ENCODE measurements at regions not wholly inside any gene's neighbourhood (a gene's known extent, or its start where the extent isn't known, plus 50 kb on each side); places are given as distances from the start of the nearest gene placed in this dataset.
"Not testable (repeated sequence)": the region's sequence is repeated elsewhere in the genome, so short reads cannot be mapped to it uniquely, and the experiment has no call there.

- CTCF ChIA-PET; BruUV-seq (replicated peaks); H3K4me1 ChIP-seq (ENCODE audit: insufficient read depth, low read length, poor library complexity, severe bottlenecking): not testable (repeated sequence)
These were observed 54.8 kb upstream of the FAM90A1 start for GRCh38 chr12:8282181-8282580.

GRCh38 chr12:8285681-8286080, 58.3 kb upstream of the FAM90A1 start:
- H3K4me1 ChIP-seq (ENCODE audit: insufficient read depth, low read length, poor library complexity, severe bottlenecking); H3K9me3 ChIP-seq (ENCODE audit: low read depth, low read length, poor library complexity, severe bottlenecking); DNase-seq (ENCODE audit: low spot score); H3K36me3 ChIP-seq (ENCODE audit: insufficient read depth, low read length, poor library complexity, severe bottlenecking); BruUV-seq (replicated peaks); H3K27me3 ChIP-seq (replicated peaks; ENCODE audit: insufficient read depth, low read depth, low read length, poor library complexity); H3K4me3 ChIP-seq (ENCODE audit: low read depth, low read length, poor library complexity, severe bottlenecking); CTCF ChIA-PET; H3K27ac ChIP-seq (ENCODE audit: low read depth, low read length, poor library complexity, severe bottlenecking); POLR2A ChIA-PET (ENCODE audit: low non-redundant PET); intact Hi-C loops (cut with micrococcal nuclease; ENCODE audit: unreplicated experiment): not testable (repeated sequence)

More at GRCh38 chr12:8282181-8282580, 54.8 kb upstream of the FAM90A1 start:
- H3K36me3 ChIP-seq (ENCODE audit: insufficient read depth, low read length, poor library complexity, severe bottlenecking); H3K27ac ChIP-seq (ENCODE audit: low read depth, low read length, poor library complexity, severe bottlenecking); H3K4me3 ChIP-seq (ENCODE audit: low read depth, low read length, poor library complexity, severe bottlenecking); H3K27me3 ChIP-seq (replicated peaks; ENCODE audit: insufficient read depth, low read depth, low read length, poor library complexity); H3K9me3 ChIP-seq (ENCODE audit: low read depth, low read length, poor library complexity, severe bottlenecking); POLR2A ChIA-PET (ENCODE audit: low non-redundant PET); intact Hi-C loops (cut with micrococcal nuclease; ENCODE audit: unreplicated experiment); DNase-seq (ENCODE audit: low spot score): not testable (repeated sequence)

GRCh38 chr12:8291764-8292163, 64.3 kb upstream of the FAM90A1 start:
- BruUV-seq (replicated peaks); H3K4me3 ChIP-seq (ENCODE audit: low read depth, low read length, poor library complexity, severe bottlenecking); H3K9me3 ChIP-seq (ENCODE audit: low read depth, low read length, poor library complexity, severe bottlenecking); CTCF ChIA-PET; DNase-seq (ENCODE audit: low spot score); POLR2A ChIA-PET (ENCODE audit: low non-redundant PET); intact Hi-C loops (cut with micrococcal nuclease; ENCODE audit: unreplicated experiment); H3K27me3 ChIP-seq (replicated peaks; ENCODE audit: insufficient read depth, low read depth, low read length, poor library complexity); H3K27ac ChIP-seq (ENCODE audit: low read depth, low read length, poor library complexity, severe bottlenecking); H3K36me3 ChIP-seq (ENCODE audit: insufficient read depth, low read length, poor library complexity, severe bottlenecking); H3K4me1 ChIP-seq (ENCODE audit: insufficient read depth, low read length, poor library complexity, severe bottlenecking): not testable (repeated sequence)

GRCh38 chr12:8294662-8295061, 67.2 kb upstream of the FAM90A1 start:
- BruUV-seq (replicated peaks); H3K36me3 ChIP-seq (ENCODE audit: insufficient read depth, low read length, poor library complexity, severe bottlenecking); DNase-seq (ENCODE audit: low spot score); H3K27me3 ChIP-seq (replicated peaks; ENCODE audit: insufficient read depth, low read depth, low read length, poor library complexity); H3K4me1 ChIP-seq (ENCODE audit: insufficient read depth, low read length, poor library complexity, severe bottlenecking); H3K27ac ChIP-seq (ENCODE audit: low read depth, low read length, poor library complexity, severe bottlenecking); CTCF ChIA-PET; intact Hi-C loops (cut with micrococcal nuclease; ENCODE audit: unreplicated experiment); H3K4me3 ChIP-seq (ENCODE audit: low read depth, low read length, poor library complexity, severe bottlenecking); H3K9me3 ChIP-seq (ENCODE audit: low read depth, low read length, poor library complexity, severe bottlenecking); POLR2A ChIA-PET (ENCODE audit: low non-redundant PET): not testable (repeated sequence)

- intact Hi-C loops (cut with micrococcal nuclease; ENCODE audit: unreplicated experiment); POLR2A ChIA-PET (ENCODE audit: low non-redundant PET); DNase-seq (ENCODE audit: low spot score); H3K27me3 ChIP-seq (replicated peaks; ENCODE audit: insufficient read depth, low read depth, low read length, poor library complexity); BruUV-seq (replicated peaks); H3K36me3 ChIP-seq (ENCODE audit: insufficient read depth, low read length, poor library complexity, severe bottlenecking); CTCF ChIA-PET; H3K27ac ChIP-seq (ENCODE audit: low read depth, low read length, poor library complexity, severe bottlenecking); H3K4me1 ChIP-seq (ENCODE audit: insufficient read depth, low read length, poor library complexity, severe bottlenecking); H3K4me3 ChIP-seq (ENCODE audit: low read depth, low read length, poor library complexity, severe bottlenecking); H3K9me3 ChIP-seq (ENCODE audit: low read depth, low read length, poor library complexity, severe bottlenecking): not testable (repeated sequence)
These were observed 81.2 kb upstream of the FAM90A1 start for GRCh38 chr12:8308611-8309010.

- H3K4me3 ChIP-seq (ENCODE audit: low read depth, low read length, poor library complexity, severe bottlenecking); H3K36me3 ChIP-seq (ENCODE audit: insufficient read depth, low read length, poor library complexity, severe bottlenecking); H3K27me3 ChIP-seq (replicated peaks; ENCODE audit: insufficient read depth, low read depth, low read length, poor library complexity); intact Hi-C loops (cut with micrococcal nuclease; ENCODE audit: unreplicated experiment); H3K9me3 ChIP-seq (ENCODE audit: low read depth, low read length, poor library complexity, severe bottlenecking); POLR2A ChIA-PET (ENCODE audit: low non-redundant PET); DNase-seq (ENCODE audit: low spot score); H3K4me1 ChIP-seq (ENCODE audit: insufficient read depth, low read length, poor library complexity, severe bottlenecking); BruUV-seq (replicated peaks); CTCF ChIA-PET; H3K27ac ChIP-seq (ENCODE audit: low read depth, low read length, poor library complexity, severe bottlenecking): not testable (repeated sequence)
These were observed 88.6 kb upstream of the FAM90A1 start for GRCh38 chr12:8315997-8316396.

- H3K4me3 ChIP-seq (ENCODE audit: low read depth, low read length, poor library complexity, severe bottlenecking); H3K27me3 ChIP-seq (replicated peaks; ENCODE audit: insufficient read depth, low read depth, low read length, poor library complexity); DNase-seq (ENCODE audit: low spot score); CTCF ChIA-PET; BruUV-seq (replicated peaks); POLR2A ChIA-PET (ENCODE audit: low non-redundant PET); intact Hi-C loops (cut with micrococcal nuclease; ENCODE audit: unreplicated experiment); H3K36me3 ChIP-seq (ENCODE audit: insufficient read depth, low read length, poor library complexity, severe bottlenecking); H3K4me1 ChIP-seq (ENCODE audit: insufficient read depth, low read length, poor library complexity, severe bottlenecking); H3K27ac ChIP-seq (ENCODE audit: low read depth, low read length, poor library complexity, severe bottlenecking); H3K9me3 ChIP-seq (ENCODE audit: low read depth, low read length, poor library complexity, severe bottlenecking): not testable (repeated sequence)
These were observed 90.3 kb upstream of the FAM90A1 start for GRCh38 chr12:8317675-8318074.

GRCh38 chr12:8320251-8320730, 92.9 kb upstream of the FAM90A1 start:
- H3K4me3 ChIP-seq (ENCODE audit: low read depth, low read length, poor library complexity, severe bottlenecking); BruUV-seq (replicated peaks); intact Hi-C loops (cut with micrococcal nuclease; ENCODE audit: unreplicated experiment); DNase-seq (ENCODE audit: low spot score); H3K4me1 ChIP-seq (ENCODE audit: insufficient read depth, low read length, poor library complexity, severe bottlenecking); H3K9me3 ChIP-seq (ENCODE audit: low read depth, low read length, poor library complexity, severe bottlenecking); H3K27ac ChIP-seq (ENCODE audit: low read depth, low read length, poor library complexity, severe bottlenecking); H3K36me3 ChIP-seq (ENCODE audit: insufficient read depth, low read length, poor library complexity, severe bottlenecking); H3K27me3 ChIP-seq (replicated peaks; ENCODE audit: insufficient read depth, low read depth, low read length, poor library complexity); CTCF ChIA-PET; POLR2A ChIA-PET (ENCODE audit: low non-redundant PET): not testable (repeated sequence)
